OCI-LY7 (cell line): ENCODE measurements at regions not wholly inside any gene's neighbourhood (a gene's known extent, or its start where the extent isn't known, plus 50 kb on each side); places are given as distances from the start of the nearest gene placed in this dataset.

Experiments used
- BruUV-seq: library from RNA; stranded (reverse); fragments of 400-500 nt; replicated peaks from 2 replicates; lab custom pipeline; 2021; lab: Mats Ljungman, UMichigan
- CTCF ChIA-PET: fragments of 300-600 bp; sonication (Branson Sonifier 250); formaldehyde crosslinking; loops from one replicate; lab custom pipeline; 2022; ENCODE audit warnings: antibody characterized with exemption; ENCODE audit not compliant: unreplicated experiment; lab: Charles Lee
- POLR2A ChIA-PET: fragments of 300-600 bp; sonication (Branson Sonifier 250); formaldehyde crosslinking; loops from one replicate; lab custom pipeline; 2022; ENCODE audit warnings: antibody characterized with exemption; lab: Charles Lee
- DNase-seq: peaks from one replicate; pipeline ENCODE4 v3.0.0-alpha.2; 2015; ENCODE audit warnings: low spot score
- H2AFZ ChIP-seq: fragments of 200-600 bp; sonication (generic), shearing (Covaris generic); 2 replicates; pipeline ENCODE4 v1.6.1; 2014; ENCODE audit warnings: mild to moderate bottlenecking, antibody characterized with exemption, low read length, moderate library complexity
- H3K27ac ChIP-seq: fragments of 200-600 bp; sonication (generic); 2 replicates; pipeline ENCODE4 v1.5.1; 2014; ENCODE audit warnings: mixed run types, low read depth, mild to moderate bottlenecking, moderate library complexity, low read length, inconsistent platforms; ENCODE audit not compliant: poor library complexity, severe bottlenecking
- H3K36me3 ChIP-seq: fragments of 200-600 bp; sonication (generic); 2 replicates; pipeline ENCODE4 v1.6.1; 2014; ENCODE audit warnings: mild to moderate bottlenecking, antibody characterized with exemption, low read length, moderate library complexity, mixed read lengths; ENCODE audit not compliant: insufficient read depth
- H3K4me1 ChIP-seq: fragments of 200-600 bp; sonication (generic); 2 replicates; pipeline ENCODE4 v1.5.1; 2014; ENCODE audit warnings: mild to moderate bottlenecking, low read length; ENCODE audit not compliant: insufficient read depth, poor library complexity, severe bottlenecking
- H3K4me2 ChIP-seq: fragments of 200-600 bp; sonication (generic); 2 replicates; pipeline ENCODE4 v1.6.1; 2014; ENCODE audit warnings: mild to moderate bottlenecking, low read length
- H3K4me3 ChIP-seq: fragments of 200-600 bp; sonication (generic); 2 replicates; pipeline ENCODE4 v1.5.1; 2014; ENCODE audit warnings: mild to moderate bottlenecking, low read depth, low read length; ENCODE audit not compliant: poor library complexity, severe bottlenecking
- H3K79me2 ChIP-seq: fragments of 200-600 bp; sonication (generic); 2 replicates; pipeline ENCODE4 v1.6.1; 2016; ENCODE audit warnings: low read depth, mild to moderate bottlenecking, low read length, moderate library complexity, mixed read lengths; ENCODE audit not compliant: insufficient read depth
- H3K9me2 ChIP-seq: fragments of 200-600 bp; sonication (generic); 2 replicates; pipeline ENCODE4 v1.6.1; 2016; ENCODE audit warnings: mild to moderate bottlenecking, low read length, mixed read lengths; ENCODE audit not compliant: insufficient read depth
- H3K9me3 ChIP-seq: fragments of 200-600 bp; sonication (generic); 2 replicates; pipeline ENCODE4 v1.6.1; 2014; ENCODE audit warnings: mild to moderate bottlenecking, mixed run types, low read length, mixed read lengths
- H4K20me1 ChIP-seq: fragments of 200-600 bp; sonication (generic); 2 replicates; pipeline ENCODE4 v1.6.1; 2014; ENCODE audit warnings: mild to moderate bottlenecking, antibody characterized with exemption, low read length, moderate library complexity, mixed read lengths; ENCODE audit not compliant: insufficient read depth
- CTCF ChIP-seq: fragments of 200-600 bp; sonication (generic); conservative IDR thresholded peaks from 2 replicates; pipeline ENCODE4 v1.5.1; 2014; ENCODE audit warnings: mild to moderate bottlenecking, antibody characterized with exemption, low read length, moderate library complexity, mixed read lengths
- EZH2phosphoT487 ChIP-seq: fragments of 200-600 bp; sonication (generic); IDR thresholded peaks from 2 replicates; pipeline ENCODE4 v1.6.1; 2018; ENCODE audit warnings: low read depth, borderline replicate concordance, mild to moderate bottlenecking, mixed run types, antibody characterized with exemption, low read length, moderate library complexity, mixed read lengths
- intact Hi-C: fragments of 100-400 bp; cut with micrococcal nuclease; formaldehyde crosslinking; loops from one replicate; pipeline ENCODE4 v1.10.0; 2022; ENCODE audit not compliant: unreplicated experiment

- intact Hi-C loops: no loop called here
- no peak for DNase-seq
- H3K4me3 ChIP-seq: no peak overlapping the region
- no peak overlapping the region for H3K4me2 ChIP-seq
- H4K20me1 ChIP-seq: no peaks in the 10 kb centered on the region
- H3K9me2 ChIP-seq: no peaks in the 10 kb centered on the region
- no peaks in the 10 kb centered on the region for H3K79me2 ChIP-seq
- no peaks in the 10 kb centered on the region for H3K9me3 ChIP-seq
- no peaks in the 10 kb centered on the region for H3K36me3 ChIP-seq
- H3K4me1 ChIP-seq: no peaks in the 10 kb centered on the region
- TF ChIP-seq CTCF: no peak
- no peak for TF ChIP-seq EZH2phosphoT487
- POLR2A ChIA-PET: no interaction called here
- H3K27ac ChIP-seq: no peak overlapping the region
- no TSS peak for BruUV-seq
- CTCF ChIA-PET: no interaction called here
- no peak overlapping the region for H2AFZ ChIP-seq
These were observed 1009.9 kb downstream of the ADGRL2 start for GRCh38 chr1:82810601-82811000.

- Histone ChIP-seq H3K4me1 (no peaks in the 10 kb centered on the region), H2AFZ (no peak overlapping the region), H3K4me3 (no peak overlapping the region), H3K4me2 (no peak overlapping the region), H3K36me3 (no peaks in the 10 kb centered on the region), H3K9me2 (no peaks in the 10 kb centered on the region), H4K20me1 (no peaks in the 10 kb centered on the region), H3K79me2 (no peaks in the 10 kb centered on the region), H3K27ac (no peak overlapping the region), H3K9me3 (no peaks in the 10 kb centered on the region)
- intact Hi-C loops: no loop called here
- no peak for TF ChIP-seq EZH2phosphoT487
- TF ChIP-seq CTCF: no peak
- DNase-seq: no peak
- POLR2A ChIA-PET: no interaction called here
- CTCF ChIA-PET: no interaction called here
- no TSS peak for BruUV-seq
These were observed 1006.8 kb downstream of the ADGRL2 start for GRCh38 chr1:82807563-82807962.

GRCh38 chr1:82806133-82806532 lies 1005.4 kb downstream of the ADGRL2 start:
- H3K4me3 ChIP-seq: no peak overlapping the region
- BruUV-seq: no TSS peak
- H4K20me1 ChIP-seq: no peaks in the 10 kb centered on the region
- no peak overlapping the region for H2AFZ ChIP-seq
- no peak for DNase-seq
- no peak overlapping the region for H3K4me2 ChIP-seq
- H3K36me3 ChIP-seq: no peaks in the 10 kb centered on the region
- CTCF ChIA-PET: no interaction called here
- H3K4me1 ChIP-seq: no peaks in the 10 kb centered on the region
- H3K79me2 ChIP-seq: no peaks in the 10 kb centered on the region
- no peaks in the 10 kb centered on the region for H3K9me3 ChIP-seq
- intact Hi-C loops: no loop called here
- TF ChIP-seq CTCF (no peak), EZH2phosphoT487 (no peak)
- H3K9me2 ChIP-seq: no peaks in the 10 kb centered on the region
- POLR2A ChIA-PET: interaction anchor here (1.1 kb wide), 1 partner anchor 11 kb away, joined by 4 read pairs; no protein-coding TSS in a partner anchor
- H3K27ac ChIP-seq: no peak overlapping the region
